ENCODE measurements at regions not wholly inside any gene's neighbourhood (a gene's known extent, or its start where the extent isn't known, plus 50 kb on each side); places are given as distances from the start of the nearest gene placed in this dataset.

DNA sequence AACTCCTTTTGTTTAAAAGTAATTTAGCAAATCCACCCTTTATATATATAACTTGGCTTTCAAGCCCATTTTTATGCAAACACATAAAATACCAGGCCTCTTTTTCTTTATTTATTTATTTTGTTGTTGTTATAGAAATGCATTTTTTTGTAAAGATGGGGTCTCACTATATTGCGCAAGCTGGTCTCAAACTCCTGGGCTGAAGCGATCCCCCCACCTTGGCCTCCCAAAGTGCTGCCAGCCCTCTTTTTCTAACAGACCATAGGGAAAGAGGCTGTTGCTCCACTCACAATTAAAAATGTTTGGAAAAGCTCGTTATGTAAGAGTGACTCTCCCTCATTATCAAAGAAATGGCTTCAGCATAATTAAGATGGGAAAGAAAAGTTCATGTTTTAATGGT, 440.9 kb downstream of the HACE1 start:
- ATAC-seq, result no peak
- no peak for DNase-seq

DNA sequence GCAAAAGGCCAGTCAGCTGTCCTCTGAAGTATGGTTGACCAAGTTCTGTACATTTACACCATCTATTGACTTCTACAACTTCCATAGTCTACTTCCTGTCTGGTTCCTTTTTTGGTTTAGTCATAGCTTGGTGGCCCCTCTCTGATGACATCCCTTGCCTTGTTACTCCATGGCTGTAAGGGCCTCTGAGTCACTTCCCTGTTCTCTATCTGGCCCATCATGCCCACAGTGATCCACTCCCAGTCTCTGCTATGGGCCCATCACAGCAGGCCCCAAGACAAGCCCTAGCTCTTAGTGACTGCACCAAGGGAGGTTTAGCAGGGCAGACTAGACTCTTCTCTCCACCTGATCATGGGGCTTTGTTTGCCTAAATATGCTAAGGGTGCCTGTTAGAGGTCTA, 441.6 kb downstream of the HACE1 start:
- DNase-seq (no peak), ATAC-seq (no peak)

DNA sequence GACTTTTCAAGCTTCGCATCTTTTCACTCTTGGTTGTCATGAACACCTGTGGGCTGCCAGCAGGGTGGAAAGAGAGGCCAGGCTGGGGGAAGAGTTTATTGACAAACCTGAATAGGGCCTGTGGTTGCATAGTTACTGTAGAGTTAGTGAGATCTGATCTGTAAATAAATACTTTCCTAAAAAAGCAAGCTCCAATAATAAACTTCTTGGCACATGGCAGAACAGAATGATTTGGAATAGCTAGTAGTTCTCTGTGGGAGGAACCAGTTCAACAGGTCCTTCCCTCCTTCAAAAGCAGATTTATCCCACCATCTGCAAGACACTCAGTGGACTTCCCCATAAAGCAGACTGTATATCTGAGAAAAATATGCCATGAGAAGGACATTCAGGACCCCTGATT, 445.0 kb downstream of the HACE1 start:
- no peak for DNase-seq
- no peak for ATAC-seq

- ATAC-seq (no peak), DNase-seq (no peak)
Observed at GRCh38 chr6:104413767-104414166, 446.0 kb downstream of the HACE1 start.

GRCh38 chr6:104411302-104411701, 448.4 kb downstream of the HACE1 start:
- ATAC-seq (no peak), DNase-seq (no peak)

GRCh38 chr6:104409913-104410312, 449.8 kb downstream of the HACE1 start:
- DNase-seq (no peak), ATAC-seq (no peak)

DNA sequence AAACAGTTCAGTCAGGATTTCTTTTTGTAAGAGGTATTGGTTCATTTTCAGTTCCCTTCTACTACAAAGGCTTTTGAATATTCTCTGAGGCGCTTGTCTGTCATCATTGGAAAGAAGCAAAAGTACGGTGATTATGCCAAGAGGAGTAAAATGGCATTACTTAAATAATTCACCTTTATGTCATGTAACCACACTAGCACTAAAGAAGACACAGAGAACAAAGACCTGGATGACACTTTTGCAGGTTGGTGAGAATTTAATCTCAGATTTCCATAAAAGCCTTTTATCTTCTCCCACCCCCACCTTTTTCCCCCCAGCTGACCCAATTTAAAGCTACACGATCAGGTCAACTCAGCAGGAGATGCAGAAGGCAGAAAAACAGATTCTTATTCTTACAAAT, 451.8 kb downstream of the HACE1 start:
- no peak for DNase-seq

GRCh38 chr6:104404377-104404776, 455.3 kb downstream of the HACE1 start:
- DNase-seq (no peak), ATAC-seq (no peak)

More for the DNA sequence above, 451.8 kb downstream of the HACE1 start:
- no peak for ATAC-seq

- no peak for ATAC-seq
- no peak for DNase-seq
Observed at GRCh38 chr6:104402572-104402971, 457.1 kb downstream of the HACE1 start.

DNA sequence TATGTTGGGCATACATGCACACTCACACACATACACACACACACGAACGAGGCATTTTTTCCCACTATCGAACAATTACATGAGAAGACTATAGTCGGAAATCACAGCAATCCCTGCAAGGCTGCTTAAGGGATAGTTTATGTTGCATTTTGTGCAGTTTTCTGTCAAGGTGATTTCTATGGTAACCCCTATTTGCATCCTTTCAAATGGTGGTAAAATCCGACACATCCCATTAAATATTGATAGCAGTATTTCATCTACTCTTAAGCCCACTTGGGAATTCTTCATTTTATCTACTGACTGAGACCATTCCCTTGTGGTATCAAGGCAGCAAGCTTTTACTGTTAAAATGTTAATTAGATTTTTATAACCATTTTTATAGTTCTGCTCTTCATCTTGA, 457.8 kb downstream of the HACE1 start:
- no peak for ATAC-seq
- DNase-seq, result no peak

GRCh38 chr6:104400844-104401243, 458.9 kb downstream of the HACE1 start:
- ATAC-seq, result no peak
- DNase-seq, result no peak

- DNase-seq (no peak), ATAC-seq (no peak)
Observed at GRCh38 chr6:104396077-104396476, 463.6 kb downstream of the HACE1 start.

DNA sequence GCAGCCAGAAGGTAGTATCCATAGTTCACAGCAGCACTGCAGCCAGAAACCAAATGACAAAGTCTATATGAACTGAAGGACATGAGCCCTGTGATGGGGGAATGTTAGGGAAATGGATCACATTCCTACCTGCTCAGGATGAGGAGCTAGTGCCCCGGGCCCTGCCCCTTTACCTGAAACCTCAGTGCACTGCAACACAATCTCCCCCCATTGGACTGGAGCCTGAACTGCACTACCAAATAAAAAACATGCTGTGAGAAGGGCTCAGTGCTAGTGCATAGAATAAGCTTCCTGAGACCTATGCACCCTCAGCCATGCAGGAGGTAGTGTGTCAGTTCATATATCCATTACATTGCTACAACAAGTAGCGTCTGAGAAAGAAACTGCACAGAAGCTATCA, 477.8 kb downstream of the HACE1 start:
- no peak for DNase-seq

GRCh38 chr6:104365451-104366234, 494.1 kb downstream of the HACE1 start:
- ATAC-seq, result no peak

More for the DNA sequence above, 477.8 kb downstream of the HACE1 start:
- ATAC-seq, result no peak

DNA sequence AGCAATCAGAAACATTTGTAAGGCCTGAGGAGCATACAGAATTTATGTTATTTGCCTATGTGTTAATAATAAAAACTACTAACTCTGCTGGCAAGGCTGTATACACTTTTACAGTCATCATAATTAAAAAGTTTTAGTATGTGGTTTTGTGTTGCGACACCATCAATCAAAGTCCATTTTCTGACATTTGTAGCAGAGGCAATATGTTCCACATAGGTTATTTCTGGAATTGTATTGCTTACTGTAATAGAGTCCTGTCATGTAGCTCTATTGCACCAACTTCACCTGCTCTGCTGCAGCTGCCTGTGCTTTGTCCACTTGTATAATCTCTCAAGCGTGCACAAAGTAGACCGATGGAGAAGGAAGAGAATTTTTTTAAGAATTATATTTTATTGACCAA, 501.8 kb downstream of the HACE1 start:
- DNase-seq (no peak), ATAC-seq (no peak)

More at GRCh38 chr6:104365451-104366234, 494.1 kb downstream of the HACE1 start:
- DNase-seq, result no peak

GRCh38 chr6:104356197-104356596, 503.5 kb downstream of the HACE1 start:
- no peak for ATAC-seq
- DNase-seq, result no peak

DNA sequence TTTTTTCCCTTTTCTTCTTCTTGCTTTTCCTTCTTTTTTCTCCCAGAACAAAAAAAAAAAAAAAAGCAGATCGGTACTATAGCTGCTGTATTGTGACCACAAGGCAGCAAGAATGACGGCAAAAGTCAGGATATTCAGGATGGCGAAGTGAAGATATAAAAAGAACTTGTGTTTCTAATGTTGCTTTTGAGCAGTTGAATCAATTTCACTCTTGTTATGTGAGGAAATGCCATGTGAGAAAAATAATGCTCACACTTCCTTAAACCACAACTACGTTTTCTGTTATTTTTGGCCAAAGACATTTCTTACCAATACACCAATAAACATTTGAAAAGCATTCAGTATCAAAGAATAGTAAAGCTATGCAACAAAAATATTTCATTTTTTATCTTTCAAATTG, 510.5 kb downstream of the HACE1 start:
- DNase-seq, result no peak
- no peak for ATAC-seq

GRCh38 chr6:104344223-104344622, 515.5 kb downstream of the HACE1 start:
- no peak for ATAC-seq
- DNase-seq, result no peak

- DNase-seq (no peak), ATAC-seq (no peak)
Observed at GRCh38 chr6:104332364-104332763, 527.4 kb downstream of the HACE1 start.

- DNase-seq (no peak), ATAC-seq (no peak)
Observed at GRCh38 chr6:104326173-104327001, 533.3 kb downstream of the HACE1 start.

DNA sequence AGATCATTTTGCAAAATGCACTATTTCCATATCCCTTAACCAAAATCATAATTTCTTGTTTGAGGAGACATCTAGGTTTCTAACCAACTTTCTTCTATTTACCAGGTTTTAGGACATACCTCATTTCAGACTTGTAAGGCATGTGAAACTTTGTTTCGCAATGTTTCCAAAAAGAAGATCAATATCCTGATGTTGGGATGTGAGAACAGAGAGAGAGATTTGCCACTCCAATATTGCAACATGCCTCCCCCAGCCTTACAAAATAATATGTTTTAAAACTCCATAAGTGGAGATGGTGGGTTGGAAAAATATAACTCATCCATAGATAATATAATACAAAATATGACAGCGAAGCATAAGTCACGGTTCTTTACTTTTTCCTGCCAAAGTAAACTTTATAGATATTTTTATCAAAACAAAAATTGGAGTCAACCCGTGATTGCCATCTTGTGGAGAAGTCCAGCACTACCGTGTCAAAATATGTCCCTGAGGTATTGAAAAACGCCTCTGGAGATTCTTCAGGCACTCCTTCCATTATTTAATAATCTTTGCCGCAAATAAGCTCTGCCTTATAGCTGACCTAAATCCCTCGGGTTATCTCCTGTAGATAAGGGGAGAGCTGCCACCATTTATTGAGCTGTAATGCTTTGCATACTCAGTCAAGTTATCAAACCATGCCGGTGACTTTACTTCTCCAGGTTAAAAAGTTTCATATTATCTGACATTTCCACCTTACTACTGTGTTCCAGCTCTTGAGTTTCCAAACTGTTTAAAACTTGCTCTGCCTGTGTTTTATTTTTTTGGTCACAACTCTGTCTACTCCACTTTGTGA, 534.2 kb downstream of the HACE1 start:
- ATAC-seq (no peak), DNase-seq (no peak)

GRCh38 chr6:104324301-104324700, 535.4 kb downstream of the HACE1 start:
- DNase-seq, result no peak

GRCh38 chr6:104322841-104323240, 536.9 kb downstream of the HACE1 start:
- ATAC-seq (no peak), DNase-seq (no peak)

More at GRCh38 chr6:104324301-104324700, 535.4 kb downstream of the HACE1 start:
- ATAC-seq, result no peak

Measured in stimulated activated naive CD8-positive, alpha-beta T cell treated with anti-CD3 and anti-CD28 coated beads, Interleukin-15, Interleukin-2, amounts not matched to agents 100 U/mL and 50 U/mL, for 24 hours (primary cell).